NK-92 treated with Interleukin-12 subunit alpha and Interleukin-12 subunit beta, amount 100 ng/mL, for 24 hours (cell line): ENCODE measurements at regions not wholly inside any gene's neighbourhood (a gene's known extent, or its start where the extent isn't known, plus 50 kb on each side); places are given as distances from the start of the nearest gene placed in this dataset.
"Not testable (repeated sequence)": the region's sequence is repeated elsewhere in the genome, so short reads cannot be mapped to it uniquely, and the experiment has no call there.

ENCODE experiments used
- DNase-seq: peaks from one replicate; lab custom pipeline; 2025; lab: John Stamatoyannopoulos, UW

- DNase-seq, result no peak
Observed at GRCh38 chr20:7171911-7172310, 404.4 kb downstream of the BMP2 start.

- DNase-seq, result no peak
Observed at GRCh38 chr20:7174554-7174953, 407.1 kb downstream of the BMP2 start.

- not testable (repeated sequence) for DNase-seq
Observed at GRCh38 chr20:7175827-7176226, 408.3 kb downstream of the BMP2 start.

- DNase-seq, result no peak
Observed at GRCh38 chr20:7178004-7178403, 410.5 kb downstream of the BMP2 start.

- DNase-seq, result no peak
Observed at GRCh38 chr20:7180256-7181045, 413.0 kb downstream of the BMP2 start.

- DNase-seq, result no peak
Observed at GRCh38 chr20:7189231-7189630, 421.7 kb downstream of the BMP2 start.

GRCh38 chr20:7193681-7194080 lies 426.2 kb downstream of the BMP2 start:
- no peak for DNase-seq

- no peak for DNase-seq
Observed at GRCh38 chr20:7195704-7196103, 428.2 kb downstream of the BMP2 start.

GRCh38 chr20:7196481-7196880 lies 429.0 kb downstream of the BMP2 start:
- DNase-seq, result no peak

- DNase-seq, result no peak
Observed at GRCh38 chr20:7199861-7200260, 432.4 kb downstream of the BMP2 start.

GRCh38 chr20:7207186-7207798 lies 439.8 kb downstream of the BMP2 start:
- DNase-seq, result no peak

- no peak for DNase-seq
Observed at GRCh38 chr20:7210910-7211309, 443.4 kb downstream of the BMP2 start.

- no peak for DNase-seq
Observed at GRCh38 chr20:7214081-7214740, 446.7 kb downstream of the BMP2 start.

GRCh38 chr20:7217606-7218005 lies 450.1 kb downstream of the BMP2 start:
- no peak for DNase-seq

- no peak for DNase-seq
Observed at GRCh38 chr20:7220755-7221154, 453.3 kb downstream of the BMP2 start.

- no peak for DNase-seq
Observed at GRCh38 chr20:7226156-7226555, 458.7 kb downstream of the BMP2 start.

GRCh38 chr20:7231303-7231702 lies 463.8 kb downstream of the BMP2 start:
- no peak for DNase-seq

GRCh38 chr20:7232796-7233195 lies 465.3 kb downstream of the BMP2 start:
- no peak for DNase-seq

GRCh38 chr20:7237251-7237650 lies 469.8 kb downstream of the BMP2 start:
- DNase-seq, result no peak

GRCh38 chr20:7240490-7240889 lies 473.0 kb downstream of the BMP2 start:
- DNase-seq, result no peak

GRCh38 chr20:7248281-7249201 lies 481.1 kb downstream of the BMP2 start:
- no peak for DNase-seq

- DNase-seq, result no peak
Observed at GRCh38 chr20:7250337-7250736, 482.9 kb downstream of the BMP2 start.
